ENCODE measurements at regions not wholly inside any gene's neighbourhood (a gene's known extent, or its start where the extent isn't known, plus 50 kb on each side); places are given as distances from the start of the nearest gene placed in this dataset.

DNA sequence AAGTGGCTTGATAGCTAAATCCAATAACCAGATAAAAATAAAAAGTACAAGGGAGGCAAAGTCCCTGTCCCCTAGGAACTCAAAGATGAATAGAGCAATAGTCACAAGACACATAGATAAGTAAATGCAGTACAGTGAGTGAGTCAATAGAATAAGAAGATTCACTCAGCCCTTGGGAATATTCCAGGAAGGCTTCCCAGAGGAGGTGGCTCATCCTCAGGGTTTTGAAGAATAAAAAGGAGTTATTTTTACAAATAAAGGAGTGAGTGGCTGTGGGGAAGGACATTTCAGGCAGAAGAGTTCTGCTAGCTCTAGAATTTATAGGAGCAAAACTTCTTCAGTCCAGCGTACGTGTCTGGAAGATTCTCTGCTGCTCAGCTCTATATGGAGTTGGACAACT is 177.4 kb upstream of the SDK2 start:
- Mint-ChIP-seq H3K4me1 (peaks cover 50% of the 10 kb centered on the region), H3K9me3 (peaks cover 13% of the 10 kb centered on the region), H3K36me3 (peaks cover 13% of the 10 kb centered on the region), H3K4me3 (peak overlapping the region; percentile 35; the same call in 1 of the 2 replicates), H3K27ac (no peak overlapping the region), H3K27me3 (ENCODE audit: low read depth) (peaks cover 71% of the 10 kb centered on the region)
- POLR2A ChIA-PET = interaction anchor here (1.2 kb wide), 1 partner anchor 37 kb away, joined by 3 read pairs; no protein-coding TSS in a partner anchor
- CTCF ChIA-PET = interaction anchor here (0.6 to 3.2 kb wide), 23 partner anchors 17 to 714 kb away, joined by 3 to 18 read pairs (median 4); no protein-coding TSS in a partner anchor
- ATAC-seq = no peak
- no peak for DNase-seq (ENCODE audit: low spot score)
- TF ChIP-seq E2F5 (CRISPR knock-in tag; IDR thresholded peaks at IDR 0.05) (no peak), STAT6 (CRISPR knock-in tag; conservative IDR thresholded peaks at IDR 0.05; ENCODE audit: low read depth) (no peak), ATF1 (CRISPR knock-in tag; IDR thresholded peaks at IDR 0.05) (no peak), TCF7 (CRISPR knock-in tag; IDR thresholded peaks at IDR 0.05; ENCODE audit: low read depth) (no peak), KAT7 (CRISPR knock-in tag; IDR thresholded peaks at IDR 0.05; ENCODE audit: borderline replicate concordance) (no peak), RELA (CRISPR knock-in tag; IDR thresholded peaks at IDR 0.05; ENCODE audit: borderline replicate concordance) (no peak), IRF2 (CRISPR knock-in tag; IDR thresholded peaks at IDR 0.05; ENCODE audit: borderline replicate concordance, low read depth) (no peak)
- TF ChIP-seq, protein P1, sequence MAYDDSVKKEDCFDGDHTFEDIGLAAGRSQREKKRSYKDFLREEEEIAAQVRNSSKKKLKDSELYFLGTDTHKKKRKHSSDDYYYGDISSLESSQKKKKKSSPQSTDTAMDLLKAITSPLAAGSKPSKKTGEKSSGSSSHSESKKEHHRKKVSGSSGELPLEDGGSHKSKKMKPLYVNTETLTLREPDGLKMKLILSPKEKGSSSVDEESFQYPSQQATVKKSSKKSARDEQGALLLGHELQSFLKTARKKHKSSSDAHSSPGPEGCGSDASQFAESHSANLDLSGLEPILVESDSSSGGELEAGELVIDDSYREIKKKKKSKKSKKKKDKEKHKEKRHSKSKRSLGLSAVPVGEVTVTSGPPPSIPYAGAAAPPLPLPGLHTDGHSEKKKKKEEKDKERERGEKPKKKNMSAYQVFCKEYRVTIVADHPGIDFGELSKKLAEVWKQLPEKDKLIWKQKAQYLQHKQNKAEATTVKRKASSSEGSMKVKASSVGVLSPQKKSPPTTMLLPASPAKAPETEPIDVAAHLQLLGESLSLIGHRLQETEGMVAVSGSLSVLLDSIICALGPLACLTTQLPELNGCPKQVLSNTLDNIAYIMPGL (CRISPR knock-in tag; IDR thresholded peaks at IDR 0.05) = no peak
- TF ChIP-seq, protein P2, sequence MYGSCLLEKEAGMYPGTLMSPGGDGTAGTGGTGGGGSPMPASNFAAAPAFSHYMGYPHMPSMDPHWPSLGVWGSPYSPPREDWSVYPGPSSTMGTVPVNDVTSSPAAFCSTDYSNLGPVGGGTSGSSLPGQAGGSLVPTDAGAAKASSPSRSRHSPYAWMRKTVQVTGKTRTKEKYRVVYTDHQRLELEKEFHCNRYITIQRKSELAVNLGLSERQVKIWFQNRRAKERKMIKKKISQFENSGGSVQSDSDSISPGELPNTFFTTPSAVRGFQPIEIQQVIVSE (CRISPR knock-in tag; IDR thresholded peaks at IDR 0.05; ENCODE audit: borderline replicate concordance) = no peak

DNA sequence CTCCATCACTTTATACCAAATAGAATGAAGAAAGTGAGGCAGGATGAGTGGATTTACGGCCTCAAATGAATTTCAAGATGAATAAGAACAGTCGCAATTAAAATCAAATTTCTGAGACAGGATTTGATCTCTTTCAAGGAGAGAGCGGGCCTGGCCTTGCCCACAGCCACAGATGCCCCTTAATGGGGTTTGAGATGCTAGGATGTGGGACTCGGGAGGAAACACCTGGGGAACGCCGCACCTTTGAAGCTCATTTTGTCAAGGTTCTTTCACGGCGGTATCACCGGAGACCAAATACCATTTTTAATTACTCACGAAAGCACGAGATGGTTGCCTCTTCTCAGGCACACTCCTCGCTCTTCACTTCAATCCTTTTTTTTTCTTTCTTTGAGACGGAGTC is 178.1 kb upstream of the SDK2 start:
- H3K27me3 Mint-ChIP-seq (ENCODE audit: low read depth) = peaks cover 78% of the 10 kb centered on the region
- POLR2A ChIA-PET = no interaction called here
- TF ChIP-seq ZNF423 (CRISPR knock-in tag; IDR thresholded peaks at IDR 0.05) (no peak), MXD4 (CRISPR knock-in tag; IDR thresholded peaks at IDR 0.05; ENCODE audit: borderline replicate concordance) (no peak), CREB1 (CRISPR knock-in tag; IDR thresholded peaks at IDR 0.05) (no peak), NR2C2 (CRISPR knock-in tag; IDR thresholded peaks at IDR 0.05) (no peak), PREB (CRISPR knock-in tag; IDR thresholded peaks at IDR 0.05; ENCODE audit: borderline replicate concordance) (no peak), JAZF1 (CRISPR knock-in tag; IDR thresholded peaks at IDR 0.05) (no peak), ZBTB21 (CRISPR knock-in tag; IDR thresholded peaks at IDR 0.05; ENCODE audit: borderline replicate concordance) (no peak), GTF2I (CRISPR knock-in tag; conservative IDR thresholded peaks at IDR 0.05) (no peak)
- TF ChIP-seq, protein P1 (CRISPR knock-in tag; IDR thresholded peaks at IDR 0.05) = no peak
- TF ChIP-seq, protein P3, sequence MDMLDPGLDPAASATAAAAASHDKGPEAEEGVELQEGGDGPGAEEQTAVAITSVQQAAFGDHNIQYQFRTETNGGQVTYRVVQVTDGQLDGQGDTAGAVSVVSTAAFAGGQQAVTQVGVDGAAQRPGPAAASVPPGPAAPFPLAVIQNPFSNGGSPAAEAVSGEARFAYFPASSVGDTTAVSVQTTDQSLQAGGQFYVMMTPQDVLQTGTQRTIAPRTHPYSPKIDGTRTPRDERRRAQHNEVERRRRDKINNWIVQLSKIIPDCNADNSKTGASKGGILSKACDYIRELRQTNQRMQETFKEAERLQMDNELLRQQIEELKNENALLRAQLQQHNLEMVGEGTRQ (CRISPR knock-in tag; IDR thresholded peaks at IDR 0.05) = no peak
- TF ChIP-seq, protein P4, sequence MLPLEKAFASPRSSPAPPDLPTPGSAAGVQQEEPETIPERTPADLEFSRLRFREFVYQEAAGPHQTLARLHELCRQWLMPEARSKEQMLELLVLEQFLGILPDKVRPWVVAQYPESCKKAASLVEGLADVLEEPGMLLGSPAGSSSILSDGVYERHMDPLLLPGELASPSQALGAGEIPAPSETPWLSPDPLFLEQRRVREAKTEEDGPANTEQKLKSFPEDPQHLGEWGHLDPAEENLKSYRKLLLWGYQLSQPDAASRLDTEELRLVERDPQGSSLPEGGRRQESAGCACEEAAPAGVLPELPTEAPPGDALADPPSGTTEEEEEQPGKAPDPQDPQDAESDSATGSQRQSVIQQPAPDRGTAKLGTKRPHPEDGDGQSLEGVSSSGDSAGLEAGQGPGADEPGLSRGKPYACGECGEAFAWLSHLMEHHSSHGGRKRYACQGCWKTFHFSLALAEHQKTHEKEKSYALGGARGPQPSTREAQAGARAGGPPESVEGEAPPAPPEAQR (CRISPR knock-in tag; IDR thresholded peaks at IDR 0.05) = no peak

More for the DNA sequence above, 178.1 kb upstream of the SDK2 start:
- Mint-ChIP-seq H3K4me1 (peaks cover 57% of the 10 kb centered on the region), H3K27ac (no peak overlapping the region), H3K36me3 (peaks cover 13% of the 10 kb centered on the region), H3K4me3 (no peak overlapping the region), H3K9me3 (peaks cover 13% of the 10 kb centered on the region)
- DNase-seq (ENCODE audit: low spot score) (no peak), ATAC-seq (no peak)
- CTCF ChIA-PET = interaction anchor here (0.9 to 3.2 kb wide), 7 partner anchors 27 to 227 kb away, joined by 3 to 18 read pairs (median 5); no protein-coding TSS in a partner anchor
